ENCODE measurements at regions not wholly inside any gene's neighbourhood (a gene's known extent, or its start where the extent isn't known, plus 50 kb on each side); places are given as distances from the start of the nearest gene placed in this dataset.
"Not testable (repeated sequence)": the region's sequence is repeated elsewhere in the genome, so short reads cannot be mapped to it uniquely, and the experiment has no call there.

- no peak for DNase-seq (ENCODE audit: low read depth)
- TF ChIP-seq CTCF (conservative IDR thresholded peaks at IDR 0.05; ENCODE audit: low read depth, low read length) = no peak
- no peak overlapping the region for H3K4me3 ChIP-seq (ENCODE audit: low read depth, low read length)
These were observed 706.1 kb upstream of the HS6ST1 start for GRCh38 chr2:129024796-129025195.

GRCh38 chr2:129035992-129036391 is 717.3 kb upstream of the HS6ST1 start:
- TF ChIP-seq CTCF (conservative IDR thresholded peaks at IDR 0.05; ENCODE audit: low read depth, low read length) = no peak
- H3K4me3 ChIP-seq (ENCODE audit: low read depth, low read length) = no peak overlapping the region
- no peak for DNase-seq (ENCODE audit: low read depth)

- not testable (repeated sequence) for H3K4me3 ChIP-seq (ENCODE audit: low read depth, low read length); DNase-seq (ENCODE audit: low read depth)
These were observed 725.0 kb upstream of the HS6ST1 start for GRCh38 chr2:129043677-129044076.

GRCh38 chr2:129046475-129046874 is 727.8 kb upstream of the HS6ST1 start:
- not testable (repeated sequence) for DNase-seq (ENCODE audit: low read depth); H3K4me3 ChIP-seq (ENCODE audit: low read depth, low read length)

GRCh38 chr2:129050101-129050500 is 731.4 kb upstream of the HS6ST1 start:
- no peak for TF ChIP-seq CTCF (conservative IDR thresholded peaks at IDR 0.05; ENCODE audit: low read depth, low read length)
- no peak for DNase-seq (ENCODE audit: low read depth)
- H3K4me3 ChIP-seq (ENCODE audit: low read depth, low read length) = no peak overlapping the region

- no peak for DNase-seq (ENCODE audit: low read depth)
- H3K4me3 ChIP-seq (ENCODE audit: low read depth, low read length) = no peak overlapping the region
- no peak for TF ChIP-seq CTCF (conservative IDR thresholded peaks at IDR 0.05; ENCODE audit: low read depth, low read length)
These were observed 736.6 kb upstream of the HS6ST1 start for GRCh38 chr2:129055242-129055641.

GRCh38 chr2:129055824-129056223 is 737.2 kb upstream of the HS6ST1 start:
- no peak for DNase-seq (ENCODE audit: low read depth)
- TF ChIP-seq CTCF (conservative IDR thresholded peaks at IDR 0.05; ENCODE audit: low read depth, low read length) = no peak
- no peak overlapping the region for H3K4me3 ChIP-seq (ENCODE audit: low read depth, low read length)

GRCh38 chr2:129056309-129056958 is 737.8 kb upstream of the HS6ST1 start:
- no peak for TF ChIP-seq CTCF (conservative IDR thresholded peaks at IDR 0.05; ENCODE audit: low read depth, low read length)
- H3K4me3 ChIP-seq (ENCODE audit: low read depth, low read length) = no peak overlapping the region
- no peak for DNase-seq (ENCODE audit: low read depth)
